HG02884 (cell line): ENCODE measurements at regions not wholly inside any gene's neighbourhood (a gene's known extent, or its start where the extent isn't known, plus 50 kb on each side); places are given as distances from the start of the nearest gene placed in this dataset.

Source experiments
- ATAC-seq: cut with Tn5 transposase; IDR thresholded peaks from one replicate; pipeline ENCODE4 v1.9.1; 2021; ENCODE audit warnings: mild to moderate bottlenecking, moderate library complexity; ENCODE audit not compliant: unreplicated experiment

DNA sequence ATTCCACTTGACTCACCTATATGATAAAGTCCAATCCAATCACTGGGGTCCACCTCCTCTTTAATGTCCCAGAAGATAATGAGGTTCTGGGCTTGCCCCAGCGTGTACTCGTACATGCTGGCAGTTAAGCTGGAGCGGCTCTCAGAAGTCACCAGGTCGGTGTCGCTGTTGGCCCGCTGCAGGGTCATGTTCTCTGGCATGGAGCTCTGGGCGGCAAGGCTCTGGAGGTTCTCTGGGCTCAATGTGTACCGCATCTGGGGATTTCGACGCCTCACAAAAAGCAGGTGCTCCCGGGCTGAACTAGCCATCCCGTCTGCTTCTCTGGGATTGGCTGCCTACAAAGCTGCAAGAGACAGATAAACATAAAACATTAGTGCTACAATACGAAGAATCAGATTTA, 206.4 kb upstream of the CCDC150 start:
- ATAC-seq: no peak

GRCh38 chr2:196434217-196434616, 205.3 kb upstream of the CCDC150 start:
- ATAC-seq: no peak

DNA sequence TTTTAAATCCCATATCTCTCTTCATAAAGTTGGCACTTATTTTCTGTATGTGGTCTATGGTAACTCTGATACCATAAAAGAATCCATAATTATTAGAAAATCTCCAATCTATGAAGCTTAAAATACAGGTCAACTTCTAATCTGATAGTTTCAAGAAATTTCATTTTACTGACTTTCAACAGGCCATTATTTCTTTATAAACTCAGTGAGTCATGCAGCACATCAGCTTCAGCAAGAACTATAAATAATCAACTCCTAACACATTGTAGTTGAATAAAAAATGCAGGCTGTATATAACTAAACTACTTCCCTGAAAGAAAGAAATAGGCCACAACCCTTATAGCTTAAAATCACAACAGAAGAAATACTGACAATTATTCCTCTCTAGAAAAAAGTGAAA, 204.3 kb upstream of the CCDC150 start:
- ATAC-seq: no peak

- ATAC-seq: no peak
Observed at GRCh38 chr2:196437626-196438025, 201.9 kb upstream of the CCDC150 start.

GRCh38 chr2:196439760-196440159, 199.8 kb upstream of the CCDC150 start:
- ATAC-seq: no peak

DNA sequence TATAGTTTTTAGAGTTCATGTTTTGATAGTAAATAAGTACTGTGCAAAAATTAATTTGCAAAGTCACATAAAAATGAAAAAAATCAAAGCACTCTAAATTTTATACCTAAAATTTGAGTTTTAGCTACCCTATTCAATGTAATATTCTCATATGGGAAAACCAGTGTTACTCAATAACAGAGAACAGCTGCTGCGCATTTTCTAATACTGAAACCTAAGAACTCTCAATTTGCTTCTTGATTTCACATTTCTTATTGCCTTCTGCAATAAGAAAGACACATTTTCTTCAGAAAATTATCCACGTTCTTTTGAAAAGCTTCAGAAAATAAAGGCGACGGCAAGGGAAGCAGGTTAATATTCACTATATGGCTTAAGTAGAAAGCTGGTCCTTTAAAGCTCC, 199.1 kb upstream of the CCDC150 start:
- ATAC-seq: peak; percentile 45

DNA sequence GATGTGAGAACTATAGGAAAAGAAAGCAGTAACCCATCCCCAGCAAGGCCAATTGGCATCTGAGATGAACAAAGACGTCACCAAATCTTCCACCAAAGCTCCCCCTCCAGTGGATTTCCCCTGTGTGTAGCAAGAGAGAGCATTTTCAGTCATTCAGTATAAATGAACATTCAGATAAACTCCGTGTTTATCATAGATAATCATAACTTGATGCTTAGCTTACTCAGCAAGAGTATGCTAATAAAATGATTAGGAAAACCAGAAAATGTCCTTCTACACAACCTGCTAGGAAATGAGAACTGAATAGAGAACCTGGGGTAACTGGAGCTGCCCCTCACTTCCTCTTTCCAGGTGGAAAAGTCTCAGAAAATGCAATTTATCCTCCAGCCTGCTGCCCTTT, 198.0 kb upstream of the CCDC150 start:
- ATAC-seq: peak; percentile 53

DNA sequence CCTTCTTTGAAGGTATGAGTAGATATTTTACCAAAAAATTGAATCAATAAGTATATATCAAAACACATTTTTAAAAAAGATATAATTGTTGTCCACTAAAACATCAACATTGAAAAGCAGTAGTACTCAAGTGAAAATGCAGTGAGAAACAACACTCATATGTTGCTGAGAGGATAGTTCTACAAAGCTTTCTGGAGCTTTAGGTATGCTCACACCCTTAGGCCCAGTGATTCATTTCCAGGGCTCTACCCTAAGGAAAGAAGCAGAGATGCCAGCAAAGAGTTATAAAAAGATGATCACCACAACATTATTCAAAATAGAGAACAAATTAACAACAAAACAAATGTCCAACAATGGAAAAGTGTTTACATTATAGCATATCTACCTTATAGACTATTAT, 197.3 kb upstream of the CCDC150 start:
- ATAC-seq: no peak

- ATAC-seq: no peak
Observed at GRCh38 chr2:196444442-196444841, 195.1 kb upstream of the CCDC150 start.

DNA sequence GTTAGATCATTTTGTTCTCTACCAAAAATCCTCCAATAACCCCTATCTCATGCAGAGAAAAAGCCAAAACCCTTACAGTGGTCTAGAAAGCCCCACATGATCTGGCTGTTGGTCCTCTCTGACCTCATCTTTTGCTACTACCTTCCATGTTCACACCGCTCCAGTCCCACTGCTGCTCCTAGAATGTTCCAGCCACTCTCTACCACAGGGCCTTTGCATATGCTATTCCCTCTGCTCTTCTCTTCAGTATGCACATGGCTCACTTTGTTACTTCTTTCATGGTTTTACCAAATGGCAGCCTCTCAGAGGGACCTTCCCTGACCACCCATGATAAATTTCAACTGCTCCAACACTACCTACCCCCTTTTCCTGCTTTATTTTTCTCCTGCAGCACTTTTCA, 193.5 kb upstream of the CCDC150 start:
- no peak for ATAC-seq

DNA sequence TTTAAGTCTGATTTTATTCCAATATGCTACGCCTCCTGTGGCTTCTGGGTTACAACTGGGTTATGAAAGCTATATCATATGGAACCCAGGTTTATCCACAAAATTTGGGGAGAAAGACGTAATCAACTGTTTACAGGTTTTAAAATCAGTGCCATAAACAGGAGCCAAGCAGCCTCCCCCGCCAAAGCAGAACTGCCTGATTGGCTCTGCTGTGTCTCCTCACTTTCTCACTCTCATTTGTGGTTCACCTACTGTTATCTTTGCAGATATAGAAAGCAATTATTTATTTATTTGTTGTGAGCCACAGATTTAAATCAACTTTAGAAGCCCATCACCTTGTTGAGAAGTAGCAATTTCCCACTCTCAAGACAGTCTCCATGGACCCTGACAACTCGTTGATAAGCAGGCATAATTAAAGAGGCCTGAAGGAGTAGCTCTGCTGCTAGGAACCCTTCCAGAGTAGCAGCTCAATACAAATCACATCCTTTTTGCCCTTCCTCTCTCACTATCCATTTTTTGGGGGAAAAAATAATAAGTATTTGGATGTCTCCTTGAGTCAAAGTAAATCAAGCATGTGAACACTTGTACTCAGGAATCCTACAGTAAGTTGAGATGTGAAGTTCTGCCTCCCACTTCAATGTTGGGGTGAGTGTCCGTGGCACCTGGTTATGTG, 191.0 kb upstream of the CCDC150 start:
- ATAC-seq: no peak

GRCh38 chr2:196449083-196449482, 190.4 kb upstream of the CCDC150 start:
- ATAC-seq: peak; percentile 74

GRCh38 chr2:196452758-196453157, 186.8 kb upstream of the CCDC150 start:
- ATAC-seq: no peak

DNA sequence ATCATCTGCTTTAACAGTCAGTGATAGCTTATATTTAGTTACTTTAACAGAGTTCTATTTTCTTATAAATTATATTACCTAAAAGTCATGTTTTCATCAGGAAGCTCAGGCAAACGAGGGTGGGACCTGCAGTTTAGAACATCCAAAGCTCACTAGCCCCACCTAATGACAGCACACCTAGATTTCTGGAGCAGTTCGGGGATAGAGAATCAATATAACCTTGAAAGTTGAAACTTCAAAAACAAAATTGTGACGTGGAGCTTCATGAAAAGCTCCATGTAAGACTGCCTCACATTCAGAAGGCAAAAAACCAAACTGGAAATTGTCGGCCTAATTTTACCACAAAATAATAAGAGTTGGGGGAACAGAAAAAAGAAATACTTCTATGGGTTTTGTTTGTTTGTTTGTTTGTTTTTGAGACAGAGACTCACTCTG, 185.9 kb upstream of the CCDC150 start:
- ATAC-seq: peak; percentile 73

GRCh38 chr2:196454492-196454891, 185.0 kb upstream of the CCDC150 start:
- no peak for ATAC-seq

DNA sequence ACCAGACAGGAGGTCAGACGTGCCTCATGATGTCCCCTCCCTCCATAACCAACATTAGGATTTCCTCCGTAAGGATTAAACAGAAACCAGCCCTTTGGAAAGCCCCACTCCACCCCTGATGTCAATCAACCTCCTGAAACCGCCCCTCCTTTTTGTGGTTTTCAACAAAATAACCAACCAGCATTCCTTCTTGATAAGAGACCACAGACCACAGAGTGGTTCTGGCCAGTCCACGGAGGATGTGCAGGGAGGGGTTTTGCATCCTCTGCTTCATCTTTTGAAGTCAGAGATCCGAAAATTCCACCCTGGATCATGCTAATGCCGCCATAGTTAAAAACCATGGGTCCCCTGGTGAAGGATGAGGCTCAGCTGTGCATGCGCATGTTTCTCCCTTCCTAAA, 180.0 kb upstream of the CCDC150 start:
- peak; percentile 66 for ATAC-seq

GRCh38 chr2:196463706-196464105, 175.8 kb upstream of the CCDC150 start:
- no peak for ATAC-seq

- no peak for ATAC-seq
Observed at GRCh38 chr2:196464311-196464710, 175.2 kb upstream of the CCDC150 start.

GRCh38 chr2:196466581-196466980, 172.9 kb upstream of the CCDC150 start:
- no peak for ATAC-seq

- no peak for ATAC-seq
Observed at GRCh38 chr2:196468394-196468793, 171.1 kb upstream of the CCDC150 start.

DNA sequence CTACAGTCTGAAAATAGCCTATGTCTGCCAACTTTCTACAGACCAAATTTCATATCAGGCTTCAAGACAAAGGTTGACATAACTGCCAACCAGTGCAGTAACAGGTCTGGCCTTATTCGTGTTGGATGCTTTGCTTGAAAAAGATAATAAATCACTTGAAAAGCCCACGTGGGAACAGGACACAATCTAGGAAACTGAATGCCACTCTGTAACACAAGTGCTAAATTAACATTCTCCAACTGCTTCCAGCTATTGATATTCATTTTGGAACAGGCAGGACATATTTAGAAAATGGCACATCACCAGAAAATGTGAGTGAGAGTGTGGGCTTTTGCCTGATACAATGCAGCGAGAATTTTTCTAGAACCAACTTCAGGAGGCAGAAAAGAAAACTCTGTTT, 165.9 kb upstream of the CCDC150 start:
- no peak for ATAC-seq

- ATAC-seq: no peak
Observed at GRCh38 chr2:196475611-196476010, 163.9 kb upstream of the CCDC150 start.

DNA sequence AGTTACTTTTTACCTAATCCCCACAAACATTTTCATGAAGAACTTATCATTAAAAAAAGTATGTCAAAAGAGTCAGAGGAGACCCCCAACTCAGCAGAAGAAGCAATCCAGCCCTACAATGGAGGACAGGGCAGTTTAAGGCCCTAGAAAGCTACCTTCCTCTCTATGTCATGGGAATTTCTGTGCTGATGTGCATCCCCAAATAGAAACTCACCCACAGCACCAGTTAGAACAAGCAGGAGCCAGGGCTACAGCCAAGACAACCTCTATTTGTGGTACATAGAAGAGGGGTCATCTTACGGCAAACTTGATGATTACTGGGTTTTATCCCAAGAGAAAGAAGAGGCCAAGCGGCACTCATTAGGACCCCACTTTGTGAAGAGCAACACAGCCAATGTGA, 160.9 kb upstream of the CCDC150 start:
- no peak for ATAC-seq
